SH-SY5Y (cell line): ENCODE measurements at regions not wholly inside any gene's neighbourhood (a gene's known extent, or its start where the extent isn't known, plus 50 kb on each side); places are given as distances from the start of the nearest gene placed in this dataset.

Experiments
- GATA2 ChIP-seq: IDR thresholded peaks from 2 replicates; pipeline ENCODE4 v1.6.1; 2011; ENCODE audit warnings: mild to moderate bottlenecking, low read depth, low read length
- GATA3 ChIP-seq: IDR thresholded peaks from 2 replicates; pipeline ENCODE4 v1.6.1; 2011; ENCODE audit warnings: low read depth, mild to moderate bottlenecking, low read length, moderate library complexity

- TF ChIP-seq GATA2 (no peak), GATA3 (no peak)
Observed at GRCh38 chr1:95532335-95532734, 298.3 kb downstream of the RWDD3 start.
